Activated naive CD4-positive, alpha-beta T cell treated with anti-CD3 and anti-CD28 coated beads, Interleukin-2, amount 10 ng/mL, durations not matched to agents 7 days and 5 days (primary cell): ENCODE measurements at regions not wholly inside any gene's neighbourhood (a gene's known extent, or its start where the extent isn't known, plus 50 kb on each side); places are given as distances from the start of the nearest gene placed in this dataset.

Source experiments
- CTCF ChIA-PET: fragments of 350-600 bp; sonication (Branson Sonifier 250); formaldehyde crosslinking; loops from one replicate; lab custom pipeline; 2021; ENCODE audit warnings: antibody characterized with exemption; lab: Charles Lee
- DNase-seq: peaks from one replicate; pipeline ENCODE4 v3.0.0-alpha.2; 2020
- H3K27ac Mint-ChIP-seq: one replicate; pipeline ENCODE4 v1.8.0; 2021; ENCODE audit warnings: mild to moderate bottlenecking, moderate library complexity, mixed read lengths
- H3K27me3 Mint-ChIP-seq: one replicate; pipeline ENCODE4 v1.8.0; 2021; ENCODE audit warnings: mild to moderate bottlenecking, mixed read lengths
- H3K36me3 Mint-ChIP-seq: one replicate; pipeline ENCODE4 v1.8.0; 2021; ENCODE audit warnings: mixed read lengths
- H3K4me1 Mint-ChIP-seq: one replicate; pipeline ENCODE4 v1.8.0; 2021; ENCODE audit warnings: mixed read lengths
- H3K4me3 Mint-ChIP-seq: one replicate; pipeline ENCODE4 v1.8.0; 2021; ENCODE audit warnings: mild to moderate bottlenecking, moderate library complexity, mixed read lengths
- H3K9me3 Mint-ChIP-seq: one replicate; pipeline ENCODE4 v1.8.0; 2021; ENCODE audit warnings: mixed read lengths

DNA sequence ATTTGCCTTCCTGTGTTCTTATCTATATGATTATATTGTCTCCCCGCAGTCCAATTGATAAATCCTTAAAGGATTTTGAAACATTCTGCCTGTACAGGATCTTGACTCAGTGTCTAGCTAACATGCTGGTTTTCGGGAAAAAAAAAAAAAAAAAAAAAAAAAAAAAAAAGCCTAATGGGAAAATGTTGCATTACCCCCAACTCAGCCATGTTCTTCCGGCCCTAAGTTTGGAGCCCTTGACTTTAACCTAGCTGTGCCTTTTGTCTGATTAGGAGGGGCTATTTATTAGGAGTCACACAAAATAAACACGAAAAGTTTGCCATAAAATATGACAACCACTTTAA, 244.4 kb upstream of the TCF21 start:
- no peak for DNase-seq
- Mint-ChIP-seq H3K4me3 (no peak overlapping the region), H3K36me3 (no peaks in the 10 kb centered on the region), H3K27me3 (no peaks in the 10 kb centered on the region), H3K4me1 (no peaks in the 10 kb centered on the region), H3K9me3 (no peaks in the 10 kb centered on the region), H3K27ac (no peak overlapping the region)
- CTCF ChIA-PET = no interaction called here

DNA sequence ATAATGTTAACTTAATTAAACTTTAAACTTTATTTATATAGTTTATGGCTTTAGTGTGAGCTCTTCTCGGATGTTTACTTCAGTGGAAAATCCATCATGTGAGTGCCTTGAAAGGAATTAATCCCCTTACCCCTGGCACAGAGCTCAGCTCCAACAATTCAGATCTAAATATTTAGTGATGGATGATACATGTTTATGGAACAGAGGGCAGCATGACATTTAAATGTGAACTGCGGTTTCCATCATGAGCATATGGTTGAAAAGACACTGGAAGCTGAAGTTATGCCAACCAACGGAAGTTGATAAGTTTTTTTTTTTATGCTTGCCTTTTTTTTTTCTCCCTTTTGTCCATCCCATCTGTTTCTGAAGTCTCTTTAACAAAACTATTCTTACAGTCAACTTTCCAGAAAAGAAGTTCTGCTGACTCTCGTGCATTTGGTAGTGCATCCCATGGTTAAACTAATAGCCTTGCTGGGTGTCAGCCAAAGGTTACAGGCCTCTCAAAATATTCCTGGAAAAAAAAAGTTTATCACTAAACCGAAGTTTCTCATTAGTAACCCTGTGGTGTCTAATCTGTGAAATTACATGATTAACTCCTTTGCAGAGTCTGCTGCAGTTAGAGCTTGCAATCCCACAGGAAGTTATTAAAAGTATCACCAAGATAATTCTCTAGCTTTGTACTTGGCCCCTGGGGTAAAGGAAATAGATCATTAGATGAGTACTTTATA, 243.9 kb upstream of the TCF21 start:
- Mint-ChIP-seq H3K27ac (no peak overlapping the region), H3K9me3 (no peaks in the 10 kb centered on the region), H3K36me3 (no peaks in the 10 kb centered on the region), H3K4me3 (no peak overlapping the region), H3K4me1 (no peaks in the 10 kb centered on the region), H3K27me3 (no peaks in the 10 kb centered on the region)
- CTCF ChIA-PET = no interaction called here
- DNase-seq = no peak

DNA sequence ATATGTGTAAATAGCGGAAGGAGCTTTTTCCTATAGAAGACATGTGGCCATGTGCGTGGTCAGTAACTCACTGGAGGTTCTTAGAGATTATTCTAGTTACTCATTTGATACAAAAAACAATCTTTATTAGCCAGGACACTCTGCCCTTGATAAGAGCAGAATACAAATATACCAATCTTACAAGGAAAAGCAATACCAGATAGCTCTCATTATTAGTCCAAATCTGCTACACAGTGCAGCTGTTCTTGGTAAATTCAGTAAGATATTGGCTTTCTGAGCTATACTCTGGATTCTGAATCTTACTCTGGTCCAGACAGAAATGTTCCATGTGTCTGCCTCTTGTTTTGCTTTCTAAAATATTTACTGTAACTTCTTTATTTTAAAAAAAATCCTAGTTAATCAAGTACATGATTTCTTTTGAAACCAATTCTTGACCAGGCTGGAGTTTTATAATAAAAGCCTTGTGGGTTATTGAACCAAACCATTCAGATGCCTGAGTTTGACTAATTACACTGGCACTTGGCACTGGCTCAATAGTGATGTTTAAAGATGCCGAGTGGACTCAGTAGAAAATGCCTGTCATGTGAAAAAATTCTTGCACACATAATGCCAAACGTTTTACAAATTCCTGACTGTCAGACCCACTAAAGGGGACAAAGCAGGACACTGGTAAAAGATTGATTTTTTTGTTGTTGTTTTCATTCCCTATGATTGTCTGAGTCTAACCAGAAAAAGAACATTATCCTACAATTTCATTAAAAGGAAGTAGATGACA, 242.8 kb upstream of the TCF21 start:
- no peaks in the 10 kb centered on the region for H3K9me3 Mint-ChIP-seq
- H3K27ac Mint-ChIP-seq = no peak overlapping the region
- CTCF ChIA-PET = no interaction called here
- no peaks in the 10 kb centered on the region for H3K4me1 Mint-ChIP-seq
- no peak for DNase-seq
- H3K27me3 Mint-ChIP-seq = no peaks in the 10 kb centered on the region
- no peaks in the 10 kb centered on the region for H3K36me3 Mint-ChIP-seq
- no peak overlapping the region for H3K4me3 Mint-ChIP-seq

DNA sequence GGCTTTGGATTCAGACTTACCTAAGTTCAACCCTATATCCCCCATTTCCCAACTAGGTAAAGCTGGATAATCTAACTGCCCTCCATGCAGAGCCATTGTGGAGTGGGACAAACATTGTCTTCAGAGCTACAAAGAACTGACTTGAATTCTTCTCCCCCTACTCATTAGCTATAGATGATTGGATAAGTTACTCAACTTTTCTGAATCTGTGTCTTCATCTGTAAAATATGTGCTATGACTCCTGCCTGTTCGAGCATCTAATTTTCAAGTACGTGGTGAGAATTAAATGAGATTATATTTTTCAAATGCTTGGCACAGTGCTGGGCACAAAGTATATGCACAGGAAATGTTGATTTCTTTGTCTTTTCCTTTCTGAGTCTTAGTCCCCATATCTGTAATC, 240.3 kb upstream of the TCF21 start:
- Mint-ChIP-seq H3K36me3 (no peaks in the 10 kb centered on the region), H3K4me1 (no peaks in the 10 kb centered on the region), H3K4me3 (no peak overlapping the region), H3K27me3 (no peaks in the 10 kb centered on the region), H3K27ac (no peak overlapping the region), H3K9me3 (no peaks in the 10 kb centered on the region)
- CTCF ChIA-PET = no interaction called here
- no peak for DNase-seq

DNA sequence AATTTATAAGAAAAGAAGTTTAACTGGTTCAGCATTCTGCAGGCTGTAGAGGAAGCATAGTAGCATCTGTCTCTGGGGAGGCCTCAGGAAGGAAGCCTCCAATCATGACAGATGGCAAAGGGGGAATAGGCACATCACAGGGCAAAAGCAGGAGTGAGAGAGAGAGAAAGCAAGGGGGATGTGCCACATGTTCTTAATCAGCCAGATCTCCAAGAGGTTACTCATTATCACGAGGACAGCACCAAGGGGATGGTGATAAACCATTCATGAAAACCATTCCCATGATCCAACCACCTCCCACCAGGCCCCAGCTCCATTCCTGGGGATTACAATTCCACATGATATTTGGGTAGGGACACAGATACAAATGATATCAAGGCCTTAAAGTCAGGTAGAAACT, 217.5 kb upstream of the TCF21 start:
- no peak for DNase-seq
- no peaks in the 10 kb centered on the region for H3K4me1 Mint-ChIP-seq
- H3K27ac Mint-ChIP-seq = no peak overlapping the region
- H3K36me3 Mint-ChIP-seq = no peaks in the 10 kb centered on the region
- CTCF ChIA-PET = no interaction called here
- H3K9me3 Mint-ChIP-seq = no peaks in the 10 kb centered on the region
- H3K27me3 Mint-ChIP-seq = no peaks in the 10 kb centered on the region
- no peak overlapping the region for H3K4me3 Mint-ChIP-seq

DNA sequence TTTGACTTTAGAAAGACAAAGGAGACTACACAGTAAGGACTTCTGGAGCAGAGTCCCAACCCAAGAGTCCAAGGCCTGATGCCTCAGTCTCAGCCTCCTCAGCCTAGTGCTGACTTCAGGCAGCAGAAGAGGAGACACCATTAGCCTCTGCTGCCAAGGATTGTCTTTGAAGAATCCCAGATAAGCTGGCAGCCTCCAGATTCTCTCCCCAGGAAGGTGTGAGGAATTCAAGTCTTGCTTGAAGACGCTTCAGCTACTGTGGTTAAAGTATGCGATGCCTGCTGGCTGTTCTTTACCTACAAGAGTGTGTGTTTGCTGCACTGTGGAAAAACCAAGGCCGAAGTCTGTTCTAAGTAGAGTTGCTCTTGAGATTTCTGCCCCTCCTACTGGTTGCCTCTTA, 215.9 kb upstream of the TCF21 start:
- no peak for DNase-seq
- no peaks in the 10 kb centered on the region for H3K36me3 Mint-ChIP-seq
- no peaks in the 10 kb centered on the region for H3K4me1 Mint-ChIP-seq
- H3K27me3 Mint-ChIP-seq = no peaks in the 10 kb centered on the region
- CTCF ChIA-PET = no interaction called here
- H3K9me3 Mint-ChIP-seq = no peaks in the 10 kb centered on the region
- no peak overlapping the region for H3K27ac Mint-ChIP-seq
- no peak overlapping the region for H3K4me3 Mint-ChIP-seq

DNA sequence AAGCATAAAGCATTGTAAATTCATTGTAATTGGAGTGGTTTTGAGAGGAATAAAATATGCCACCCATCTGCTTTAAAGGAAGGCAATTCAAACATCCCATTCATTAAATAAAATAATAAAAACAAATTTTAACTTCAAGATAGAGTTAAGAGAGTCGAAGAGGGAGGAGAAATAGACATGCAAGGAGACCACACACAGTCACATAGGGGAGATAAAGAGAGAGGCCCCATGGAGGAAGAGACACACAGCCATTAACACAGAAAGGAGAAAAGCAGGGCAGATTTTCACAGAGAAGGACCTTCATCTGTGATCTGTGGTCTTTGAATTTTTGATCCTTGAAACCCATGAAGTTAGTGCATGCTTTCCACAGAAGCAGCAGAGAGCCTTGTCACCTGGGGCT, 214.3 kb upstream of the TCF21 start:
- Mint-ChIP-seq H3K9me3 (no peaks in the 10 kb centered on the region), H3K36me3 (no peaks in the 10 kb centered on the region), H3K27ac (no peak overlapping the region), H3K4me3 (no peak overlapping the region), H3K4me1 (no peaks in the 10 kb centered on the region), H3K27me3 (no peaks in the 10 kb centered on the region)
- CTCF ChIA-PET = no interaction called here
- no peak for DNase-seq

DNA sequence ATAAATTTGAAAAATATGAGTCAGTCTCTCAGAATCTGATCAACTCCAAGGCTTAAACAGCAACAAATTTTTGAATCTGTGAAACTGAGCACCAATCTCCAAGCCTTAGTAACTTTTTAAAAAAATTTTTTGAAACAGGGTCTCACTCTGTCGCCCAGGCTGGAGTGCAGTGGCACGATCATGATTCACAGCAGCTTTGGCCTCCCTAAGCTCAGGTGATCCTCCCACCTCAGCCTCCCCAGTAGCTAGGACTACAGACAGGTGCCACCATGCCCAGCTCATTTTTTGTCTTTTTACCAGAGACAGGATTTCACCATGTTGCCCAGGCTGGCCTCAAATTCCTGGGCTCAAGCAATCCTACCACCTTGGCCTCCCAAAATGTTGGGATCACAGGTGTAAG, 207.9 kb upstream of the TCF21 start:
- Mint-ChIP-seq H3K36me3 (no peaks in the 10 kb centered on the region), H3K4me1 (no peaks in the 10 kb centered on the region), H3K27me3 (no peaks in the 10 kb centered on the region), H3K27ac (no peak overlapping the region), H3K4me3 (no peak overlapping the region), H3K9me3 (no peaks in the 10 kb centered on the region)
- CTCF ChIA-PET = no interaction called here
- no peak for DNase-seq

DNA sequence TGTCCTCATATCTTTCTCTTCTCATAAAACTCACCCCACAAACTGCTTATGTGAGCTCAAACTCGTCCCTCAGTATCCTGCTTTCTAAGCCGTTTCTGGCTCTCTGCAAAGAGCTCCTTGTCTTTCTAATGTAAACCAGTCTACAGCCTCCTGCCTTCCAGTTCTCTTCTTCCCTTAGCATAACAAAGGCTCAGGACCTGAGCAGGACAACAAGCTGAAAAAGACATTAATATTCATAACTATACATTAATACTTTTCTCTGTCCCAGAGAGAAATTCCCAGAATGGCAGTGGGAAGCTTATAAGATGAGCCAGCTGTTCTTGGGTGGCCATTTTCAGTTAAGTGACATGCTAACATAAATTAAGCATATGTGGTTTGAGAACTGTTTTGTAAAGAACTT, 207.0 kb upstream of the TCF21 start:
- Mint-ChIP-seq H3K4me1 (no peaks in the 10 kb centered on the region), H3K36me3 (no peaks in the 10 kb centered on the region), H3K27me3 (no peaks in the 10 kb centered on the region), H3K4me3 (no peak overlapping the region), H3K27ac (no peak overlapping the region), H3K9me3 (no peaks in the 10 kb centered on the region)
- DNase-seq = no peak
- CTCF ChIA-PET = no interaction called here

DNA sequence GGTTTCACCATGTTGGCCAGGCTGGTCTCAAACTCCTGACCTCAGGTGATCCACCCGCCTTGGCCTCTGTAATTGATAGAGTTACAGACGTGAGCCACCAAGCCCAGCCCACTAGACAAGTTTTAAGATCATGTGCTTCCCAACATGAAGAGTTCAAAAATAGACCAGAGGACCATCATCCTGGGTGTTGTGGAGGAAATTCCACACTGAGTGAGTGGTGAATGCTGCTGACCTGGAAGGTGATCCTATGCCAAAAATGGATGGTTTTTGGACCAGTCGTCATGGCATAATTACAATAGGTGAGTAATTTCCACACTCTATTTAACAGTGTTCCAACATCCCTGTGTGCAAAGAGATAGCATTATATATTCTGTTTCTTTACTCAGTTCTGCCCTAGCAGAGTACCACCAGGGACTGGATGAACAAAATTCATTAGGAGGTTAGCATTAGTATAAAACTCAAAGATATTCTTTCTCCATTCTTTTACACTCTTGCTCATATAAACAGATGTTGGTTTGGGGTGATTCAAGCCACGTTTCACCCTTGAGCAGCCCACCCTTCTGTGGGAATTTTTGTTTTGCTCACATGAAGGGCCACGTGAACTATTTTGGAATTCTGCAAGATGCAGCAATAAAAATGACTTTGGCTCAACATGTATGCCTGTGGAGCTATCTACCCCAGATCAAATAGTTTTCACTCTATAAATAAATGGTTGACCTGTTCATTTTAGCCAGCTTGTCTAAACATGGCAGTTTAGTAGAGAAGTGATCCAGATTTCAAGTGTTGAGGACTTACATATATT, 206.2 kb upstream of the TCF21 start:
- H3K27ac Mint-ChIP-seq = no peak overlapping the region
- no peaks in the 10 kb centered on the region for H3K36me3 Mint-ChIP-seq
- CTCF ChIA-PET = no interaction called here
- no peaks in the 10 kb centered on the region for H3K27me3 Mint-ChIP-seq
- H3K4me1 Mint-ChIP-seq = no peaks in the 10 kb centered on the region
- no peaks in the 10 kb centered on the region for H3K9me3 Mint-ChIP-seq
- no peak overlapping the region for H3K4me3 Mint-ChIP-seq
- DNase-seq = no peak

DNA sequence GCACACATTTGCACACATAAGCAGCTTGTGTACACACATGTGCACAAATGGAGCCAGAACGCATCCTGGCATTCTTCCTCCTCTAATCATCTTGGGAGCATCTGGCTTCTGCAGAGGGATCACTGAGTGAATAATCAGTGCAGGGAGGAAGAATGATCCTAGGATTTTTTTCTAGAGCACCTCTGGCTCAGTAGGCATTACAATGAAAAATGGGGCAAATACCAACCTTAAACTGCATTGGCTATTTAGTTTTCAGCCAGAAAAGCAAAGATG, 205.7 kb upstream of the TCF21 start:
- Mint-ChIP-seq H3K27me3 (no peaks in the 10 kb centered on the region), H3K9me3 (no peaks in the 10 kb centered on the region), H3K27ac (no peak overlapping the region), H3K4me3 (no peak overlapping the region), H3K36me3 (no peaks in the 10 kb centered on the region), H3K4me1 (no peaks in the 10 kb centered on the region)
- DNase-seq = no peak
- CTCF ChIA-PET = no interaction called here

DNA sequence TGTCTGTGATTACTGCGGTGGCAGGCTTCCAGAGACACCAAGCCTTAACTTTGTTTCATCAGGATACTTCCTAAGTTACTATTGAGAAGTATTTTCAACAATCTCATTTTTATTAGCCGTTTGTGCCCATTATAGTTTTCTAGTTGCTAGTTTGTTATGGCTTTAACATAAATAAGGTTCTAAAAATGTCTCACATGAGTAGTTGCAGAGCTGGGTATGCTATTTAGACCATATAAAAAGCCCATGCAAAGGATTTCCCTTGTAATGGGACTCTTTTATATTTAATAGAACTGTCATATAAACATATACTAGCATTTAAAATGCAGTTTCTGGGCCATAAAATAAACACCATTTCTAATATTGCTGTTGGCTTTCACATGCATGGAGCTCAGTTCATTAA, 205.3 kb upstream of the TCF21 start:
- no peaks in the 10 kb centered on the region for H3K27me3 Mint-ChIP-seq
- no peaks in the 10 kb centered on the region for H3K36me3 Mint-ChIP-seq
- no peak for DNase-seq
- no peak overlapping the region for H3K4me3 Mint-ChIP-seq
- CTCF ChIA-PET = no interaction called here
- H3K4me1 Mint-ChIP-seq = no peaks in the 10 kb centered on the region
- H3K9me3 Mint-ChIP-seq = no peaks in the 10 kb centered on the region
- no peak overlapping the region for H3K27ac Mint-ChIP-seq

DNA sequence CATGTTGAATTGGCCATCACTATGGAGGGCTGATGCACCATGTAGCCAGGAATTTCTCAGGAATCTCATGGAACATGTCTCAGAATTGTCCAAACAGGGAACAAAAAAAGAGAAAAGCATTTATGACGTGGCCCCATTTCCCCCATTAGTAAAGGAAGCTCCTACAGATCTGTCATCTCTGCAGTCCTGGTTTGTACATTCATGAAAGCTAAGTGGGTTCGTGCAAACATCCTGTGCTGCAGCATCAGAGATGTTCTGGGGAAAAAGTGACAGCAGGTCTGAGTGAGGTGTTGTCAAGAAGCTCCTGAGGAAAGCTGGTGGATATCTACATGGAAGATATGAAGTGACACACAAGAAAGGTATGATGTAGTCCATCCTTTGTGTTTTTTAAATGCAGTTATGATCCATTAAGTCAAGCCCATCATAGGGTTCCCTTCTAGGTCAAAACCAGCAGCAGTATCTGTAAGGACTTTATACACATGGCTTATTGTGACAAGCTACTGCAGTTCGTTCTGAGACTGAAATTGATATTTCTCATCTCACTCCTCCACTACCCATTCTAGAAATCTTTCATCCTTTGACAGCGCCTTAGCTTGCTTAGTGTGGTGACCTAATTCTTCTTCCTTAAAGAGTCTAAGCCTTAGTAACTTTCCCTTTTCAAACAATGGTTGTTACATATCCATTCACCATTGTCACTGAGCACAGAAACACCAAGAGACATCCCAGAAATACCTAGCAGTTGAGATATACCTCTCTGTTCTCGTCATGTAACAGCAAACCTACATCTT, 200.0 kb upstream of the TCF21 start:
- CTCF ChIA-PET = no interaction called here
- Mint-ChIP-seq H3K4me3 (no peak overlapping the region), H3K27me3 (no peaks in the 10 kb centered on the region)

DNA sequence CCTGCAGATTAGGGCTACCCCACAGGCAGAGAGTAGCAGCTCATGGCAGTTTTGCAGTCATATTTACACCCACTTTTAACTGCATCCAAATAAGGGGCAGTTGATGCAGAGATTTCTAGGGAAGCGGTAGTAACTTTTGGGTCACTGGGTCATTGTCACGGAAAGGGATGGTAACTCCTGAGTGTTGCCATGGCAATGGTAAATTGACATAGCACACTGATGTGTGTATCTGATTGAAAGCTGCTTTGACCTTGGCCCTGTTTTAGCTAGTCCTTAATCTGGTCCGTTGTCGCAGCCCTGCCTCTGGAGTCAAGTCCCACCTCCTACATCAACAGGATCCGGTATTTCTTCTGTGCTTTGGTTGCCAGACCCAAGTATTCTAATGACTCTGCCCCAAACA, 199.1 kb upstream of the TCF21 start:
- H3K4me1 Mint-ChIP-seq = no peaks in the 10 kb centered on the region
- CTCF ChIA-PET = no interaction called here
- no peaks in the 10 kb centered on the region for H3K36me3 Mint-ChIP-seq
- H3K27ac Mint-ChIP-seq = no peak overlapping the region
- no peak overlapping the region for H3K4me3 Mint-ChIP-seq
- H3K27me3 Mint-ChIP-seq = no peaks in the 10 kb centered on the region
- H3K9me3 Mint-ChIP-seq = peaks cover 5% of the 10 kb centered on the region
- no peak for DNase-seq

More for the DNA sequence above, 200.0 kb upstream of the TCF21 start:
- H3K9me3 Mint-ChIP-seq = peaks cover 5% of the 10 kb centered on the region
- no peaks in the 10 kb centered on the region for H3K36me3 Mint-ChIP-seq
- H3K27ac Mint-ChIP-seq = no peak overlapping the region
- H3K4me1 Mint-ChIP-seq = no peaks in the 10 kb centered on the region
- DNase-seq = no peak
